PC-3 (cell line): ENCODE measurements at regions not wholly inside any gene's neighbourhood (a gene's known extent, or its start where the extent isn't known, plus 50 kb on each side); places are given as distances from the start of the nearest gene placed in this dataset.

Source experiments
- ATAC-seq: fragments of 200-7000 bp; cut with Tn5 transposase; 2 replicates; pipeline ENCODE4 v1.9.1; 2020; ENCODE audit warnings: mild to moderate bottlenecking, moderate library complexity
- BruUV-seq: library from RNA; stranded (reverse); fragments of 400-500 nt; replicated peaks from 2 replicates; lab custom pipeline; 2021; lab: Mats Ljungman, UMichigan
- CTCF ChIA-PET: fragments of 300-600 bp; sonication (Branson Sonifier 250); formaldehyde crosslinking; loops from one replicate; lab custom pipeline; 2022; ENCODE audit warnings: antibody characterized with exemption; lab: Charles Lee
- POLR2A ChIA-PET: fragments of 300-600 bp; sonication (Branson Sonifier 250); formaldehyde crosslinking; loops from one replicate; lab custom pipeline; 2022; ENCODE audit warnings: antibody characterized with exemption; ENCODE audit not compliant: unreplicated experiment; lab: Charles Lee
- DNase-seq: peaks from one replicate; pipeline ENCODE4 v3.0.0-alpha.2; 2015
- H2AFZ ChIP-seq: fragments of 300-600 bp; sonication (generic); 2 replicates; pipeline ENCODE4 v1.6.0; 2016; ENCODE audit warnings: antibody characterized with exemption, low read length
- H3F3A ChIP-seq: fragments of 300-600 bp; sonication (generic); one replicate; pipeline ENCODE4 v1.6.0; 2017; ENCODE audit warnings: antibody characterized with exemption, low read length, control low read depth, mild to moderate bottlenecking; ENCODE audit not compliant: unreplicated experiment
- H3K27ac ChIP-seq: fragments of 300-600 bp; sonication (generic); 2 replicates; pipeline ENCODE4 v1.5.1; 2016; ENCODE audit warnings: mild to moderate bottlenecking, low read length
- H3K27me3 ChIP-seq: fragments of 300-600 bp; sonication (generic); 2 replicates; pipeline ENCODE4 v1.6.1; 2016; ENCODE audit warnings: low read length, mixed read lengths
- H3K36me3 ChIP-seq: fragments of 300-600 bp; sonication (generic); 2 replicates; pipeline ENCODE4 v1.6.1; 2016; ENCODE audit warnings: low read depth, mixed run types, low read length, mixed read lengths
- H3K4me1 ChIP-seq: fragments of 300-600 bp; sonication (generic); 2 replicates; pipeline ENCODE4 v1.5.1; 2016; ENCODE audit warnings: low read length; ENCODE audit not compliant: insufficient read depth
- H3K4me2 ChIP-seq: fragments of 300-600 bp; sonication (generic); 2 replicates; pipeline ENCODE4 v1.6.0; 2016; ENCODE audit warnings: low read length
- H3K4me3 ChIP-seq: fragments of 300-600 bp; sonication (generic); 2 replicates; pipeline ENCODE4 v1.5.1; 2016; ENCODE audit warnings: mild to moderate bottlenecking, low read length, mixed read lengths
- H3K79me2 ChIP-seq: fragments of 300-600 bp; sonication (generic); 2 replicates; pipeline ENCODE4 v1.6.1; 2017; ENCODE audit warnings: low read length, mixed read lengths
- H3K9ac ChIP-seq: fragments of 300-600 bp; sonication (generic); 2 replicates; pipeline ENCODE4 v1.6.0; 2016; ENCODE audit warnings: mild to moderate bottlenecking, low read length
- H3K9me2 ChIP-seq: fragments of 300-600 bp; sonication (generic); replicated peaks from 2 replicates; pipeline ENCODE4 v1.6.1; 2016; ENCODE audit warnings: mixed run types, low read length, mixed read lengths
- H3K9me3 ChIP-seq: fragments of 300-600 bp; sonication (generic); 2 replicates; pipeline ENCODE4 v1.6.1; 2016; ENCODE audit warnings: low read length, mixed read lengths
- H4K20me1 ChIP-seq: fragments of 300-600 bp; sonication (generic); 2 replicates; pipeline ENCODE4 v1.6.1; 2016; ENCODE audit warnings: low read length, mixed read lengths
- CTCF ChIP-seq: fragments of 300-600 bp; sonication (generic); conservative IDR thresholded peaks from 2 replicates; pipeline ENCODE4 v1.5.1; 2017; ENCODE audit warnings: antibody characterized with exemption, low read depth, mild to moderate bottlenecking, low read length
- EZH2 ChIP-seq: fragments of 300-600 bp; sonication (generic); IDR thresholded peaks from one replicate; pipeline ENCODE4 v1.6.1; 2017; ENCODE audit warnings: antibody characterized with exemption, mild to moderate bottlenecking, low read length; ENCODE audit not compliant: unreplicated experiment
- EZH2phosphoT487 ChIP-seq: fragments of 300-600 bp; sonication (generic); IDR thresholded peaks from 2 replicates; pipeline ENCODE4 v1.6.1; 2018; ENCODE audit warnings: mild to moderate bottlenecking, antibody characterized with exemption, low read length, borderline replicate concordance
- intact Hi-C: fragments of 100-400 bp; cut with micrococcal nuclease; formaldehyde crosslinking; loops from 2 replicates; pipeline ENCODE4 v1.9.0; 2023

DNA sequence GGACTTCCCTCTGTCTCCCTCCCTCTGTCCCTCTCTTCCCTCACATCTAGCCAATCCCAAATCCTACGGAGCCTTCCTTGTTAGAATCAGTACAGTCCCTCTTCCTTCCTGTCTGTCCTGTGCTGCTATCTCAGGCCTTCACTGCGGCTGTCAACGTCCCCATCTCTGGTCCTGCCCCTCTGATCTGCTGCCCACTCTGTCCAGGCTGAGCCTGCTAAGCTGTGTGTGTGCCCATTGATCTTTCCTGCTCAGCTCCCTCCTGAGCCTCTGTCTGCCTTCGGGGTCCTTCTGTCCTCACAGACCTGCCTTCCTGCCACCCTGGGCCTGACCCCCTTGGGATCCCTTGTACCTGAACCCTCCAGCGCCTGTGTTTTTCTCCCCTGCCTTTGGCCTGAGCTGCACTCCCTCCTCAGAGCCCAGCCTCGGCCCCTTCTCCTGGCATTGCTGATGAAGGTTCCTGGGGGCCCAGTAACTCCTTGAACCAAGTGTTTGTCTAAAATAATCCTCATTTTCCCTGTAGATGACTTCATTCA is 182.1 kb upstream of the SHH start:
- no peaks in the 10 kb centered on the region for H3K4me1 ChIP-seq
- no peaks in the 10 kb centered on the region for H4K20me1 ChIP-seq
- H3K36me3 ChIP-seq = no peaks in the 10 kb centered on the region
- intact Hi-C loops = no loop called here
- H3K9me2 ChIP-seq = no peaks in the 10 kb centered on the region
- H3K9ac ChIP-seq = no peak overlapping the region
- no peaks in the 10 kb centered on the region for H3F3A ChIP-seq
- no peak for DNase-seq
- H3K9me3 ChIP-seq = no peaks in the 10 kb centered on the region
- 0 out of 2 replicates have a peak, but pooled peaks cover 3% of the 10 kb centered on the region for H3K27me3 ChIP-seq
- ChIA-PET CTCF (no interaction called here), POLR2A (no interaction called here)
- H3K27ac ChIP-seq = no peak overlapping the region
- peak; percentile 25; the same call in 1 of the 2 replicates for ATAC-seq
- TF ChIP-seq EZH2 (no peak), EZH2phosphoT487 (no peak), CTCF (no peak)
- H3K79me2 ChIP-seq = no peaks in the 10 kb centered on the region
- H3K4me2 ChIP-seq = no peak overlapping the region
- no peak overlapping the region for H2AFZ ChIP-seq
- BruUV-seq = no TSS peak
- no peak overlapping the region for H3K4me3 ChIP-seq

DNA sequence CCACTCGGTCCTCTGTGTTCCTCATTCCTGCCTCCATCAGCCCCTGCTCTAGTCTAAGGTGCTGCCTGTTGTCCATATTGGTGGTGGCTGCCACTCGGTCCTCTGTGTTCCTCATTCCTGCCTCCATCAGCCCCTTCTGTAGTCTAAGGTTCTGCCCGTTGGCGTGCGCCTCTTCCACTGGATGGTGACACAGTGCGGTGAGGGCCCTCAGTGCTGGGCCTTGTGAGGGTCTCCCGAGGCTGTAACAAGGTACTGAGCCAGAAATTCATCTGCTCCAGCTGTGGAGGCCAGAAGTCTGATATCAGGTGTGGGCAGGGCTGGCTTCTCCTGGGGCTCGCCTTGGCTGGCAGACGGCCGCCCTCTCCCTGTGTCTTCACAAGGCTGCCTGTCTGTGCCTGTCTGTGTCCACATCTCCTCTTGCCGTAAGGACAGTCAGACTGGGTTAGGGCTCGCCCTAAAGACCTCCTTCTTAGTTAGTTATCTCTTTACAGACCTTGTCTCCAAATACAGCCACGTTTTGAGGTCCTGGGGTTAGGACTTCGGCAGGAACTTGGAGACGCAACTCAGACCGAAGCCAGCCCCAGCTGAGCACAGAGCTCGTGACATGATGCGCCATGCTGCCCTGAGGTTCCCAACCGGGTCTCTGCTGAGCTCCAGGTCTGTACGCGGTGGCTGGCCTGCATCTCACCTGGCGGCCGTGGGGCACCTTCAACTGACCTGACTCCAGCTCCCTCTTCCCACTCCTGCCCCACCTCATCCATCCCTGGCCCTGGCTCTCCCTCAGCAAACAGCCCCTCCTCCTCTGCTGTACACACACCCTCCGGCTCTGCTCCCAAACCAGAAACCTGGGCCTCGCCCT is 181.4 kb upstream of the SHH start:
- Histone ChIP-seq H3K4me1 (no peaks in the 10 kb centered on the region), H2AFZ (no peak overlapping the region), H4K20me1 (no peaks in the 10 kb centered on the region), H3K4me3 (no peak overlapping the region), H3K4me2 (no peak overlapping the region), H3F3A (no peaks in the 10 kb centered on the region), H3K79me2 (no peaks in the 10 kb centered on the region), H3K27me3 (0 out of 2 replicates have a peak, but pooled peaks cover 3% of the 10 kb centered on the region), H3K9ac (no peak overlapping the region), H3K27ac (no peak overlapping the region), H3K9me2 (no peaks in the 10 kb centered on the region), H3K36me3 (no peaks in the 10 kb centered on the region), H3K9me3 (no peaks in the 10 kb centered on the region)
- DNase-seq (no peak), ATAC-seq (peak; percentile 31; the same call in 1 of the 2 replicates)
- no peak for TF ChIP-seq EZH2
- TF ChIP-seq CTCF = no peak
- no peak for TF ChIP-seq EZH2phosphoT487
- intact Hi-C loops = no loop called here
- no TSS peak for BruUV-seq
- ChIA-PET POLR2A (no interaction called here), CTCF (no interaction called here)

- DNase-seq = no peak
These were observed 180.7 kb upstream of the SHH start for GRCh38 chr7:155992974-155993373.

More at GRCh38 chr7:155992974-155993373, 180.7 kb upstream of the SHH start:
- H3K27ac ChIP-seq = no peak overlapping the region
- H3K79me2 ChIP-seq = no peaks in the 10 kb centered on the region
- CTCF ChIA-PET = no interaction called here
- no peak overlapping the region for H3K4me2 ChIP-seq
- H3K9ac ChIP-seq = no peak overlapping the region
- H3F3A ChIP-seq = no peaks in the 10 kb centered on the region
- intact Hi-C loops = no loop called here
- no peaks in the 10 kb centered on the region for H3K4me1 ChIP-seq
- BruUV-seq = no TSS peak
- H3K9me3 ChIP-seq = no peaks in the 10 kb centered on the region
- ATAC-seq = no peak
- no peaks in the 10 kb centered on the region for H3K36me3 ChIP-seq
- 0 out of 2 replicates have a peak, but pooled peaks cover 2% of the 10 kb centered on the region for H3K27me3 ChIP-seq
- POLR2A ChIA-PET = no interaction called here
- H3K4me3 ChIP-seq = no peak overlapping the region
- no peak overlapping the region for H2AFZ ChIP-seq
- no peaks in the 10 kb centered on the region for H4K20me1 ChIP-seq
- no peaks in the 10 kb centered on the region for H3K9me2 ChIP-seq
- TF ChIP-seq EZH2 (no peak), EZH2phosphoT487 (no peak), CTCF (no peak)
